Karpas-422 (cell line): ENCODE measurements at regions not wholly inside any gene's neighbourhood (a gene's known extent, or its start where the extent isn't known, plus 50 kb on each side); places are given as distances from the start of the nearest gene placed in this dataset.

Experiments used
- DNase-seq: peaks from one replicate; pipeline ENCODE4 v3.0.0-alpha.2; 2015
- H2AFZ ChIP-seq: fragments of 200-600 bp; sonication (generic); 2 replicates; pipeline ENCODE4 v1.6.1; 2014; ENCODE audit warnings: antibody characterized with exemption, low read length, mixed read lengths
- H3K27ac ChIP-seq: fragments of 200-600 bp; sonication (generic); 2 replicates; pipeline ENCODE4 v1.5.1; 2014; ENCODE audit warnings: mild to moderate bottlenecking, low read length, moderate library complexity
- H3K27me3 ChIP-seq: fragments of 200-600 bp; sonication (generic); 2 replicates; pipeline ENCODE4 v1.6.1; 2014; ENCODE audit warnings: low read length, mixed read lengths
- H3K36me3 ChIP-seq: fragments of 200-600 bp; sonication (generic); 2 replicates; pipeline ENCODE4 v1.6.1; 2014; ENCODE audit warnings: low read length, mixed read lengths; ENCODE audit not compliant: insufficient read depth
- H3K4me1 ChIP-seq: fragments of 200-600 bp; sonication (generic); 2 replicates; pipeline ENCODE4 v1.6.1; 2014; ENCODE audit warnings: mild to moderate bottlenecking, low read length, mixed read lengths
- H3K4me2 ChIP-seq: fragments of 200-600 bp; sonication (generic); 2 replicates; pipeline ENCODE4 v1.6.1; 2014; ENCODE audit warnings: low read length, low read depth, mild to moderate bottlenecking; ENCODE audit not compliant: poor library complexity, severe bottlenecking
- H3K4me3 ChIP-seq: fragments of 200-600 bp; sonication (generic); 2 replicates; pipeline ENCODE4 v1.5.1; 2014; ENCODE audit warnings: mild to moderate bottlenecking, antibody characterized with exemption, low read length, mixed read lengths
- H3K79me2 ChIP-seq: fragments of 200-600 bp; sonication (generic); 2 replicates; pipeline ENCODE4 v1.6.1; 2014; ENCODE audit warnings: mild to moderate bottlenecking, low read length, mixed read lengths
- H3K9ac ChIP-seq: fragments of 200-600 bp; sonication (generic); 2 replicates; pipeline ENCODE4 v1.6.0; 2014; ENCODE audit warnings: low read length
- H3K9me2 ChIP-seq: fragments of 200-600 bp; sonication (generic), shearing (Covaris generic); replicated peaks from 2 replicates; pipeline ENCODE4 v1.6.0; 2014; ENCODE audit warnings: mild to moderate bottlenecking, low read length, moderate library complexity; ENCODE audit not compliant: insufficient read depth
- H3K9me3 ChIP-seq: fragments of 300-700, 200-600 bp; sonication (generic); 2 replicates; pipeline ENCODE4 v1.6.1; 2014; ENCODE audit warnings: low read length, mixed read lengths
- H4K20me1 ChIP-seq: fragments of 200-600 bp; sonication (generic); 2 replicates; pipeline ENCODE4 v1.6.1; 2014; ENCODE audit warnings: mild to moderate bottlenecking, antibody characterized with exemption, low read length, low read depth; ENCODE audit not compliant: insufficient read depth

- no peak for DNase-seq
- Histone ChIP-seq H3K4me1 (no peaks in the 10 kb centered on the region), H2AFZ (no peak overlapping the region), H3K27me3 (no peaks in the 10 kb centered on the region), H3K9me2 (no peaks in the 10 kb centered on the region), H3K9ac (no peak overlapping the region), H3K79me2 (no peaks in the 10 kb centered on the region), H3K4me2 (no peak overlapping the region), H3K9me3 (peaks cover 41% of the 10 kb centered on the region), H3K4me3 (no peak overlapping the region), H3K27ac (no peak overlapping the region), H3K36me3 (no peaks in the 10 kb centered on the region), H4K20me1 (no peaks in the 10 kb centered on the region)
Observed at GRCh38 chr5:106853266-106853665, 817.5 kb downstream of the EFNA5 start.

GRCh38 chr5:106849266-106849665 lies 821.5 kb downstream of the EFNA5 start:
- no peaks in the 10 kb centered on the region for H4K20me1 ChIP-seq
- H3K9me3 ChIP-seq: peaks cover 32% of the 10 kb centered on the region
- no peak overlapping the region for H3K27ac ChIP-seq
- H2AFZ ChIP-seq: no peak overlapping the region
- no peaks in the 10 kb centered on the region for H3K79me2 ChIP-seq
- no peak overlapping the region for H3K9ac ChIP-seq
- H3K4me2 ChIP-seq: no peak overlapping the region
- H3K9me2 ChIP-seq: no peaks in the 10 kb centered on the region
- no peaks in the 10 kb centered on the region for H3K27me3 ChIP-seq
- H3K36me3 ChIP-seq: no peaks in the 10 kb centered on the region
- no peak overlapping the region for H3K4me3 ChIP-seq
- no peak for DNase-seq
- no peaks in the 10 kb centered on the region for H3K4me1 ChIP-seq

- no peaks in the 10 kb centered on the region for H4K20me1 ChIP-seq
- H3K4me3 ChIP-seq: no peak overlapping the region
- H3K9me3 ChIP-seq: peaks cover 15% of the 10 kb centered on the region
- H3K36me3 ChIP-seq: no peaks in the 10 kb centered on the region
- H2AFZ ChIP-seq: no peak overlapping the region
- no peaks in the 10 kb centered on the region for H3K79me2 ChIP-seq
- no peak overlapping the region for H3K27ac ChIP-seq
- no peak overlapping the region for H3K9ac ChIP-seq
- H3K9me2 ChIP-seq: no peaks in the 10 kb centered on the region
- H3K4me1 ChIP-seq: no peaks in the 10 kb centered on the region
- no peak overlapping the region for H3K4me2 ChIP-seq
- DNase-seq: no peak
- H3K27me3 ChIP-seq: no peaks in the 10 kb centered on the region
Observed at GRCh38 chr5:106843812-106844416, 826.8 kb downstream of the EFNA5 start.

- Histone ChIP-seq H3K9ac (no peak overlapping the region), H3K27me3 (no peaks in the 10 kb centered on the region), H3K4me3 (no peak overlapping the region), H3K27ac (no peak overlapping the region), H3K4me1 (no peaks in the 10 kb centered on the region), H3K9me3 (peaks cover 17% of the 10 kb centered on the region), H3K79me2 (no peaks in the 10 kb centered on the region), H4K20me1 (no peaks in the 10 kb centered on the region), H3K36me3 (no peaks in the 10 kb centered on the region), H2AFZ (no peak overlapping the region), H3K4me2 (no peak overlapping the region), H3K9me2 (no peaks in the 10 kb centered on the region)
- no peak for DNase-seq
Observed at GRCh38 chr5:106833517-106833916, 837.2 kb downstream of the EFNA5 start.

- H3K9me2 ChIP-seq: no peaks in the 10 kb centered on the region
- no peaks in the 10 kb centered on the region for H3K27me3 ChIP-seq
- H3K9ac ChIP-seq: no peak overlapping the region
- H3K4me1 ChIP-seq: no peaks in the 10 kb centered on the region
- H3K36me3 ChIP-seq: no peaks in the 10 kb centered on the region
- H3K9me3 ChIP-seq: peaks cover 29% of the 10 kb centered on the region
- H4K20me1 ChIP-seq: no peaks in the 10 kb centered on the region
- H2AFZ ChIP-seq: no peak overlapping the region
- H3K27ac ChIP-seq: no peak overlapping the region
- no peak overlapping the region for H3K4me3 ChIP-seq
- H3K4me2 ChIP-seq: no peak overlapping the region
- DNase-seq: no peak
- H3K79me2 ChIP-seq: no peaks in the 10 kb centered on the region
Observed at GRCh38 chr5:106827061-106827460, 843.7 kb downstream of the EFNA5 start.

GRCh38 chr5:106825374-106825773 lies 845.4 kb downstream of the EFNA5 start:
- H3K27me3 ChIP-seq: no peaks in the 10 kb centered on the region
- H3K9me2 ChIP-seq: no peaks in the 10 kb centered on the region
- H3K4me1 ChIP-seq: no peaks in the 10 kb centered on the region
- H3K4me3 ChIP-seq: no peak overlapping the region
- H3K9me3 ChIP-seq: peaks cover 31% of the 10 kb centered on the region
- DNase-seq: no peak
- H2AFZ ChIP-seq: no peak overlapping the region
- no peaks in the 10 kb centered on the region for H3K79me2 ChIP-seq
- H3K9ac ChIP-seq: no peak overlapping the region
- no peaks in the 10 kb centered on the region for H3K36me3 ChIP-seq
- no peak overlapping the region for H3K4me2 ChIP-seq
- H4K20me1 ChIP-seq: no peaks in the 10 kb centered on the region
- H3K27ac ChIP-seq: no peak overlapping the region

- Histone ChIP-seq H3K9me2 (no peaks in the 10 kb centered on the region), H3K4me3 (no peak overlapping the region), H3K9ac (no peak overlapping the region), H3K27ac (no peak overlapping the region), H2AFZ (no peak overlapping the region), H3K9me3 (peaks cover 28% of the 10 kb centered on the region; the same call in 1 of the 2 replicates), H3K27me3 (no peaks in the 10 kb centered on the region), H3K4me2 (no peak overlapping the region), H4K20me1 (no peaks in the 10 kb centered on the region), H3K79me2 (no peaks in the 10 kb centered on the region), H3K36me3 (no peaks in the 10 kb centered on the region), H3K4me1 (no peaks in the 10 kb centered on the region)
- DNase-seq: no peak
Observed at GRCh38 chr5:106822851-106823250, 847.9 kb downstream of the EFNA5 start.

GRCh38 chr5:106818552-106818951 lies 852.2 kb downstream of the EFNA5 start:
- H3K9me2 ChIP-seq: no peaks in the 10 kb centered on the region
- H2AFZ ChIP-seq: no peak overlapping the region
- H3K36me3 ChIP-seq: no peaks in the 10 kb centered on the region
- no peaks in the 10 kb centered on the region for H3K27me3 ChIP-seq
- no peaks in the 10 kb centered on the region for H3K79me2 ChIP-seq
- no peak overlapping the region for H3K4me2 ChIP-seq
- no peaks in the 10 kb centered on the region for H4K20me1 ChIP-seq
- DNase-seq: no peak
- H3K4me1 ChIP-seq: no peaks in the 10 kb centered on the region
- H3K4me3 ChIP-seq: no peak overlapping the region
- H3K27ac ChIP-seq: no peak overlapping the region
- no peak overlapping the region for H3K9ac ChIP-seq
- peaks cover 13% of the 10 kb centered on the region; the same call in 1 of the 2 replicates for H3K9me3 ChIP-seq
